ENCODE measurements at regions not wholly inside any gene's neighbourhood (a gene's known extent, or its start where the extent isn't known, plus 50 kb on each side); places are given as distances from the start of the nearest gene placed in this dataset.

DNA sequence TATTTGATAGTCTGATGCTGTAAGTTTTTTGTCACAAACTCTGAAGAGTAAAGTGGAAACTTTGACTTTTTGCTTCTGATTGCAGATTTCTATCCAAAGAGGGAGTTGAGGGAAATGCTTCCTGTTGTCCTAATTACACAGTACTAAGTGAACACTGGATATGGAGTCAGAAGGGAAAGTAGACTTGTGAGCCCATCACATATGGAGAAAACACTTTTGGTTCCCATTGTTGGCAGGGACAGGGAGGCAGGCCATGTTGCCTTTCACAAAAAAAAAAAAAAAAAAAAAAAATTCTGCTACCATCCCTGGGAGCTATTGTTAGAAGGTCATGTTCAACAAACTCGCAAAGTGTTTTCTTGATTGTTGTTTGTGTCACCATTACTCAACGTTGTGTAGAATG, 144.3 kb downstream of the RPIA start:
- H3K27me3 ChIP-seq = no peaks in the 10 kb centered on the region
- no peak for DNase-seq
- TF ChIP-seq CTCF (IDR thresholded peaks at IDR 0.05; ENCODE audit: low read depth, low read length) = no peak
- no peaks in the 10 kb centered on the region for H3K4me1 ChIP-seq
- no peaks in the 10 kb centered on the region for H3K36me3 ChIP-seq
- H3K4me3 ChIP-seq (ENCODE audit: low read depth, low read length) = no peak overlapping the region
- H3K9me3 ChIP-seq = no peaks in the 10 kb centered on the region

DNA sequence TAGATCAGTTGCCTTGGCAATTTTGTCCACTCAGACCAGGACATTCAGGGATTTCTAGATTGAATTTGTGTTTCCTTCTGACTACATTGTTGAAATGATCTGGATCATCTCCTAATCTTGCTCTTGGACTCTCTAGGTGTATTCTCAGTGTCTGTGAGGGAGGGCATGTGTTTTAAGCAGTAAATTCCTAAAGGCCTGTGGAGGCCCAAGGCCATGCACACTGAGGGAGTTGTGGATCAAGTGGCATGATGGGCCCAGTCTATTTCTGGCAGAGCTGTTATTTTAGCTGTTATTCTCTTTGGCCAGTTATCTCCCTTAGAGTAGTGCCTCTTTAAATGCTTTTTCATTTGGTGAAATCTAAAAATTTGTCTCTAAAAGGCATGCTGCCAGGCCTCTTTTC, 144.9 kb downstream of the RPIA start:
- Histone ChIP-seq H3K4me3 (ENCODE audit: low read depth, low read length) (no peak overlapping the region), H3K4me1 (no peaks in the 10 kb centered on the region), H3K36me3 (no peaks in the 10 kb centered on the region), H3K9me3 (no peaks in the 10 kb centered on the region), H3K27me3 (no peaks in the 10 kb centered on the region)
- no peak for DNase-seq
- no peak for TF ChIP-seq CTCF (IDR thresholded peaks at IDR 0.05; ENCODE audit: low read depth, low read length)

DNA sequence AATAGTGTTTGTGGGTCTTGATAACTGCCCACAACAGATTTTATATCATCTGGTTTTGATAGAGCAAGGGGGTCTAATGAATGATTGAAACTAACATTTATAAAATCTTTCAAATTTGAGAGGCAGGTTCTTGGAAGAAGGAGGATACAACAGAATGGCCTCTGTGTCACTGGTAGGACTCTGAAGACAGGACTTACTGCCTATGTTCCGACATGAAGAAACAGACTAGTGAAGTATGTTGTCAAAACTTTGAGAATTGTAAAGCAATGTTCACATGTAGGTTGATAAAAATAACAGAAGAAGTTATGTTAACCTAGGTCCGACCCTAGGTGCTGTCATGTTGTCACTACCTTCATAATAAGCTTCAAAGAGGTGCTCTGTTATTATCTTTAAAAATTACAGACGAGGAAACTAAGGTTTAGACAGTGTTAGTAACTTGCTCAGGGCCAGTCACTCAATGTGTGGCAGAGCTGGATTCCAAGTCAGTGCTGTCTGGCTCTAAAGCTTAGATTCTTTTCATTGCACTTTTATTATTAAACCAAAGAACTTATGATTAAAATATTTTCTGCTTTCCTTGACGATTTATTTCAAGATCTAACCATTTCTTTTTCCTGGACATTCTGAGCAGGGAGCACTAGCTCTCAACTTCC, 146.2 kb downstream of the RPIA start:
- H3K4me1 ChIP-seq = no peaks in the 10 kb centered on the region

GRCh38 chr2:88838165-88838635, 146.7 kb downstream of the RPIA start:
- Histone ChIP-seq H3K4me1 (no peaks in the 10 kb centered on the region), H3K36me3 (no peaks in the 10 kb centered on the region), H3K27me3 (no peaks in the 10 kb centered on the region), H3K9me3 (no peaks in the 10 kb centered on the region), H3K4me3 (ENCODE audit: low read depth, low read length) (no peak overlapping the region)
- no peak for TF ChIP-seq CTCF (IDR thresholded peaks at IDR 0.05; ENCODE audit: low read depth, low read length)
- no peak for DNase-seq

More for the DNA sequence above, 146.2 kb downstream of the RPIA start:
- DNase-seq = no peak
- Histone ChIP-seq H3K36me3 (no peaks in the 10 kb centered on the region), H3K9me3 (no peaks in the 10 kb centered on the region), H3K4me3 (ENCODE audit: low read depth, low read length) (no peak overlapping the region), H3K27me3 (no peaks in the 10 kb centered on the region)
- no peak for TF ChIP-seq CTCF (IDR thresholded peaks at IDR 0.05; ENCODE audit: low read depth, low read length)

GRCh38 chr2:88841224-88841929, 149.9 kb downstream of the RPIA start:
- H3K36me3 ChIP-seq = no peaks in the 10 kb centered on the region
- no peak for TF ChIP-seq CTCF (IDR thresholded peaks at IDR 0.05; ENCODE audit: low read depth, low read length)
- no peaks in the 10 kb centered on the region for H3K4me1 ChIP-seq
- H3K4me3 ChIP-seq (ENCODE audit: low read depth, low read length) = no peak overlapping the region
- DNase-seq = no peak
- no peaks in the 10 kb centered on the region for H3K9me3 ChIP-seq
- H3K27me3 ChIP-seq = no peaks in the 10 kb centered on the region
